ENCODE measurements at regions not wholly inside any gene's neighbourhood (a gene's known extent, or its start where the extent isn't known, plus 50 kb on each side); places are given as distances from the start of the nearest gene placed in this dataset.
"Not testable (repeated sequence)": the region's sequence is repeated elsewhere in the genome, so short reads cannot be mapped to it uniquely, and the experiment has no call there.

DNA sequence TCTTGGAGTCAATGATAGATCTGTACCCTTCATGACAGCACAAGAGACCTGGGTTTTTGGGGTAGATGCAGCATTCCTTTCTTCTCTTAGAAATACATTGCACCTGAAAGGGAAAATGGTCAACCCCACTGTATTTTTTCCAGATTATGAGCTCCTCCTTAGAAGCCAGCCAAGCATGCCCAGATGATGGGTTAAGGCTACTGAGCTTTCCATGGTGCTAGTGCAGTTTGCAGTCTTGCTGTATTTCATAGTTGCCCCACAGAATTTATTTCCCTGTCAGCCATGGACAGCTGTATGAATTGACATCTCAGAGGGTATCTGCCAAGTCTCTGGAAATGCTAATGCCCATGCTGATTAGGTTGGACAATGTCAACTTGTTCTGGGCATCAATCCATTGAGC is 73.7 kb upstream of the H2AZ1 start:
- DNase-seq: no peak

DNA sequence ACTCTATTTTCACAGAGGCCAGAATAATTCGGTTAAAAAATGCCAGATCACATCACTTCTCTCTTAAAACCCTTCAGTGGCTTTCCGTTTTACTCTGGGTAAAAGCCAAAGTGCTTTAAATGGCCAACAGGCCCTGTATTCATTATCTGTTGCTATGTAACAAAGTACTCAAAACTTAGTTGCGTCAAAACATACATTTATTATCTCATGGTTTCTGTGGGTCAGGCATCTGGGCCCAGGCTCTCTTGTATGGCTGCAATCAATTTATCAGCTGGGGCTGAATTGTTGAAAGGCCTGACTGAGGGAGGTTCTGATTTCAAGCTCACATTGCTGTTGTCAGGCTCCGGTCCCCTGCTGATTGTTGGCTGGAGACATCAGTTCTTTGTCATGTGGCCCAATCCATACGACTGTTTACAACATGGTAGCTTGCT is 72.7 kb upstream of the H2AZ1 start:
- DNase-seq: no peak

GRCh38 chr4:100019821-100020220 is 69.7 kb upstream of the H2AZ1 start:
- no peak for DNase-seq

- DNase-seq: no peak
Measured at GRCh38 chr4:100017637-100018310, 67.7 kb upstream of the H2AZ1 start.

GRCh38 chr4:100016191-100016590 is 66.1 kb upstream of the H2AZ1 start:
- DNase-seq: no peak

DNA sequence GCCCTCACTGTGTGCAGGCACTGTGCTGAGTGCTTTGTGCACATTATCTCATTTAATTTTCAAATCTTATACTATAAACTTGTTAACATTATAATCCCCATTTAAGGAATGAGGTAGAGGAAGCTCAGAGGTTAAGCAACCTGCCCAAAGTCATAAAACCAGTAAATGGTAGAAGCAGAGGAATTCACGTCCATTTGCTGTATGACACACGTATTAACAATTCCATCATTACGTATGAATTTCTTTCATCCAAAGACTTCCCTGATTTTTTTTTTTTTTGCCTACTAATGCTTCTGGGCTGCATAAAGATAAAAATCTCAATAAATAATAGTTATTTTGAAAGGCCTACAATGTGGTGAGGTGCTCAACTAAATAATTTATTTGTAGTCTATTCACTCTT is 64.5 kb upstream of the H2AZ1 start:
- no peak for DNase-seq

DNA sequence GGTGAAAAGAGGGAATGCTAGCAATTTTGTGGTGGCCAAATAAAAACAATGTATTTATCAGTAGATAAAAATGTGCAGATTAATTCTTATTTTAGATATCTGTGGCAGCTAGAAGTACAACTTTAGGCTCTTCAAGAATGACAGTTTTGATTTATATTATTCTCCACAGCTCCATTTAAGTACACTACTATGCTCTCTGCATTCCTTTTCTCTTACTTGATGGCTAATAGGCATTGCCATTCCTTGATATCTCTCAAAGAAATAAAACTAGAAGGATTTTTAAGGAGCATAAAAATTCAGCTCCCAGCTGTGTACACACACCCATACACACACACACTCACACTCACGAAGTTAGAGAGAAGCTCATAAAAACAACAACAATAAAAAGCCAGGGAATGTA is 59.4 kb upstream of the H2AZ1 start:
- no peak for DNase-seq

DNA sequence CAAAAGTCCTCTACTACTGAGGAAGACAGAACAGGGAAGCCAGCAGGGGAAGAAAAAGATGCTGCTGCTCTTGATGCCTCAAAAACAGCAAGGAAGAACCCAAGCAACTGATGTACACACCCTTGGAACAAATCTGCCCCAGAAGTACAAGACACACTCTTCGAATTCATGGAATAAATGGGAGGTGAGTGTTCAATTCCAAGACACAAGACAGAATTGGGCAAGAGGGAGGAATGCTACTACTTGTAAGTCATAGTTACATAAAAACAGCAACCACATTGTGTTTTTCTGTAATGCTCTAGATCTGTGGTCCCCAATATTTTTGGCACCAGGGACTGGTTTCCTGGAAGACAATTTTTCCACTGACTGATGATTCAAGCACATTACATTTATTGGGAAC is 58.0 kb upstream of the H2AZ1 start:
- no peak for DNase-seq

GRCh38 chr4:100006161-100006560 is 56.1 kb upstream of the H2AZ1 start:
- not testable (repeated sequence) for DNase-seq
